LNCaP clone FGC (cell line): ENCODE measurements at regions not wholly inside any gene's neighbourhood (a gene's known extent, or its start where the extent isn't known, plus 50 kb on each side); places are given as distances from the start of the nearest gene placed in this dataset.
"Not testable (repeated sequence)": the region's sequence is repeated elsewhere in the genome, so short reads cannot be mapped to it uniquely, and the experiment has no call there.

Source experiments
- DNase-seq: peaks from one replicate; pipeline ENCODE4 v3.0.0-alpha.2; 2011; ENCODE audit warnings: low read depth
- H3K4me3 ChIP-seq: 2 replicates; pipeline ENCODE4 v1.5.1; 2011; ENCODE audit warnings: mild to moderate bottlenecking, low read depth, low read length, control low read depth
- CTCF ChIP-seq: IDR thresholded peaks from 2 replicates; pipeline ENCODE4 v1.5.1; 2012; ENCODE audit warnings: mild to moderate bottlenecking; ENCODE audit not compliant: control insufficient read depth, insufficient read depth; ENCODE audit errors: extremely low read depth

GRCh38 chr13:67395577-67395976, 165.4 kb upstream of the PCDH9 start:
- no peak overlapping the region for H3K4me3 ChIP-seq
- DNase-seq: no peak
- no peak for TF ChIP-seq CTCF

- no peak for TF ChIP-seq CTCF
- no peak for DNase-seq
- H3K4me3 ChIP-seq: no peak overlapping the region
These were observed 161.9 kb upstream of the PCDH9 start for GRCh38 chr13:67392014-67392413.

GRCh38 chr13:67390462-67391086, 160.4 kb upstream of the PCDH9 start:
- no peak overlapping the region for H3K4me3 ChIP-seq
- DNase-seq: no peak
- TF ChIP-seq CTCF: no peak

- TF ChIP-seq CTCF: no peak
- no peak overlapping the region for H3K4me3 ChIP-seq
These were observed 159.0 kb upstream of the PCDH9 start for GRCh38 chr13:67389171-67389570.

GRCh38 chr13:67383109-67383757, 153.1 kb upstream of the PCDH9 start:
- DNase-seq: peak; percentile 64
- H3K4me3 ChIP-seq: not testable (repeated sequence)

More at GRCh38 chr13:67389171-67389570, 159.0 kb upstream of the PCDH9 start:
- DNase-seq: no peak

GRCh38 chr13:67377919-67378318, 147.8 kb upstream of the PCDH9 start:
- no peak for TF ChIP-seq CTCF
- DNase-seq: no peak
- H3K4me3 ChIP-seq: no peak overlapping the region

- no peak overlapping the region for H3K4me3 ChIP-seq
- DNase-seq: no peak
- no peak for TF ChIP-seq CTCF
These were observed 144.3 kb upstream of the PCDH9 start for GRCh38 chr13:67374391-67374790.
